HEK293T (cell line): ENCODE measurements at regions not wholly inside any gene's neighbourhood (a gene's known extent, or its start where the extent isn't known, plus 50 kb on each side); places are given as distances from the start of the nearest gene placed in this dataset.

ENCODE experiments used
- BHLHE40 ChIP-seq: fragments of 450-650 bp; IDR thresholded peaks from 2 replicates; pipeline ENCODE4 v1.6.1; 2016; ENCODE audit warnings: mild to moderate bottlenecking, moderate library complexity, borderline replicate concordance
- CTBP1 ChIP-seq: fragments of 450-650 bp; IDR thresholded peaks from 2 replicates; pipeline ENCODE4 v1.6.1; 2016; ENCODE audit warnings: borderline replicate concordance
- FOXA1 ChIP-seq: fragments of 450-650 bp; IDR thresholded peaks from 2 replicates; pipeline ENCODE4 v1.6.1; 2016; ENCODE audit warnings: mild to moderate bottlenecking
- FOXK2 ChIP-seq: fragments of 450-650 bp; IDR thresholded peaks from 2 replicates; pipeline ENCODE4 v1.6.1; 2016; ENCODE audit warnings: mild to moderate bottlenecking
- FOXM1 ChIP-seq: fragments of 450-650 bp; IDR thresholded peaks from 2 replicates; pipeline ENCODE4 v1.6.1; 2017; ENCODE audit warnings: mild to moderate bottlenecking, borderline replicate concordance
- NFRKB ChIP-seq: fragments of 450-650 bp; IDR thresholded peaks from 2 replicates; pipeline ENCODE4 v1.6.1; 2016; ENCODE audit warnings: mild to moderate bottlenecking, moderate library complexity
- PKNOX1 ChIP-seq: fragments of 450-650 bp; IDR thresholded peaks from 2 replicates; pipeline ENCODE4 v1.6.1; 2016
- SP1 ChIP-seq: fragments of 450-650 bp; IDR thresholded peaks from 2 replicates; pipeline ENCODE4 v1.6.1; 2017
- SUZ12 ChIP-seq: fragments of 450-650 bp; IDR thresholded peaks from 2 replicates; pipeline ENCODE4 v1.6.1; 2016; ENCODE audit warnings: mild to moderate bottlenecking
- ZNF384 ChIP-seq: fragments of 450-650 bp; IDR thresholded peaks from 2 replicates; pipeline ENCODE4 v1.6.1; 2016

GRCh38 chr10:118924493-118924892 lies 105.0 kb upstream of the NANOS1 start:
- TF ChIP-seq SUZ12 (no peak), FOXM1 (no peak), ZNF384 (no peak), FOXK2 (no peak), NFRKB (no peak), FOXA1 (no peak), PKNOX1 (no peak), CTBP1 (no peak), BHLHE40 (no peak), SP1 (no peak)
